Astrocyte (in vitro differentiated cells and primary cell): ENCODE measurements at regions not wholly inside any gene's neighbourhood (a gene's known extent, or its start where the extent isn't known, plus 50 kb on each side); places are given as distances from the start of the nearest gene placed in this dataset.

ENCODE experiments used
- DNase-seq: peaks from one replicate; pipeline ENCODE4 v3.0.0-alpha.2; 2010; ENCODE audit warnings: low read depth
- FAIRE-seq: peaks from 2 replicates; lab custom pipeline; 2011; peaks lifted over from hg19 to GRCh38; lab: Jason Lieb, UNC
- H2AFZ ChIP-seq: 2 replicates; pipeline ENCODE4 v1.6.0; 2012; ENCODE audit warnings: low read depth, low read length, inconsistent platforms
- H3K27ac ChIP-seq: 2 replicates; pipeline ENCODE4 v1.5.1; 2011; ENCODE audit warnings: low read depth, low read length, inconsistent platforms
- H3K27me3 ChIP-seq: 2 replicates; pipeline ENCODE4 v1.6.0; 2011; ENCODE audit warnings: low read length, inconsistent platforms; ENCODE audit not compliant: insufficient read depth
- H3K36me3 ChIP-seq: 2 replicates; pipeline ENCODE4 v1.5.1; 2011; ENCODE audit warnings: low read length, inconsistent platforms; ENCODE audit not compliant: insufficient read depth
- H3K4me1 ChIP-seq: 2 replicates; pipeline ENCODE4 v1.5.1; 2011; ENCODE audit warnings: low read length, inconsistent platforms; ENCODE audit not compliant: insufficient read depth
- H3K4me2 ChIP-seq: 2 replicates; pipeline ENCODE4 v1.6.0; 2012; ENCODE audit warnings: low read length, inconsistent platforms
- H3K4me3 ChIP-seq: 2 replicates; pipeline ENCODE4 v1.5.1; 2011; ENCODE audit warnings: low read depth, mild to moderate bottlenecking, low read length, inconsistent platforms; ENCODE audit not compliant: insufficient read depth
- H3K79me2 ChIP-seq: 2 replicates; pipeline ENCODE4 v1.6.0; 2012; ENCODE audit warnings: mild to moderate bottlenecking, low read length, inconsistent platforms; ENCODE audit not compliant: insufficient read depth
- H3K9ac ChIP-seq: 2 replicates; pipeline ENCODE4 v1.6.0; 2012; ENCODE audit warnings: mild to moderate bottlenecking, low read length, inconsistent platforms
- H3K9me3 ChIP-seq: 2 replicates; pipeline ENCODE4 v1.5.1; 2012; ENCODE audit warnings: low read depth, mild to moderate bottlenecking, low read length, inconsistent platforms; ENCODE audit not compliant: insufficient read depth
- H4K20me1 ChIP-seq: 2 replicates; pipeline ENCODE4 v1.6.0; 2012; ENCODE audit warnings: low read length, inconsistent platforms; ENCODE audit not compliant: insufficient read depth
- H3K27ac Mint-ChIP-seq: one replicate; pipeline ENCODE4 v1.8.0; 2021; ENCODE audit warnings: mild to moderate bottlenecking, mixed read lengths; ENCODE audit not compliant: unreplicated experiment
- H3K27me3 Mint-ChIP-seq: one replicate; pipeline ENCODE4 v1.8.0; 2021; ENCODE audit warnings: low read depth, mixed read lengths; ENCODE audit not compliant: unreplicated experiment
- H3K36me3 Mint-ChIP-seq: one replicate; pipeline ENCODE4 v1.8.0; 2021; ENCODE audit warnings: low read depth, mixed read lengths; ENCODE audit not compliant: unreplicated experiment
- H3K4me1 Mint-ChIP-seq: one replicate; pipeline ENCODE4 v1.8.0; 2021; ENCODE audit warnings: low read depth, mixed read lengths; ENCODE audit not compliant: unreplicated experiment
- H3K4me3 Mint-ChIP-seq: one replicate; pipeline ENCODE4 v1.8.0; 2021; ENCODE audit warnings: mild to moderate bottlenecking, moderate library complexity, mixed read lengths; ENCODE audit not compliant: unreplicated experiment
- H3K9me3 Mint-ChIP-seq: one replicate; pipeline ENCODE4 v1.8.0; 2021; ENCODE audit warnings: mild to moderate bottlenecking, mixed read lengths; ENCODE audit not compliant: unreplicated experiment
- EZH2 ChIP-seq: IDR thresholded peaks from 2 replicates; pipeline ENCODE4 v1.6.1; 2012; ENCODE audit warnings: mild to moderate bottlenecking, low read length, inconsistent platforms; ENCODE audit not compliant: insufficient read depth
- TF ChIP-seq, protein P1 (sequence below): IDR thresholded peaks from 2 replicates; pipeline ENCODE4 v1.5.1; 2011; ENCODE audit warnings: low read depth, mild to moderate bottlenecking, inconsistent platforms, low read length, moderate library complexity; ENCODE audit not compliant: insufficient read depth

DNA sequence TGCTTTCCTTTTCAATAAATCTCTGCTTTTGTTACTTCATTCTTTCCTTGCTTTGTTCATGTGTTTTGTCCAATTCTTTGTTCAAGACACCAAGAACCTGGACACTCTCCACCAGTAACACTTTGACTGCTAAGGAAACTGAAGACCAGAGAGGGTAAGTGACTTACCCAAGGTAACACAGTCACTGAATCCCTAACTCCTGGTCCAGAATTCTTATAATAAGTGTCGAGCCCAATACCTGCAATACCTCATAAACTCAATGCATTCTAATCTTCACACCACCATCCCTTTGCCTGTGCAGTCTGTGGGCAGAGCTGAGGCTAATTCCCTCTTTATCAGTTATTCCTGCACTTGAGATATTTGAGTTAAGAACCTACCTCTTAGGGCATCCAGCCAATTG lies 237.8 kb downstream of the UACA start:
- H3K79me2 ChIP-seq, result no peaks in the 10 kb centered on the region
- TF ChIP-seq, protein P1, sequence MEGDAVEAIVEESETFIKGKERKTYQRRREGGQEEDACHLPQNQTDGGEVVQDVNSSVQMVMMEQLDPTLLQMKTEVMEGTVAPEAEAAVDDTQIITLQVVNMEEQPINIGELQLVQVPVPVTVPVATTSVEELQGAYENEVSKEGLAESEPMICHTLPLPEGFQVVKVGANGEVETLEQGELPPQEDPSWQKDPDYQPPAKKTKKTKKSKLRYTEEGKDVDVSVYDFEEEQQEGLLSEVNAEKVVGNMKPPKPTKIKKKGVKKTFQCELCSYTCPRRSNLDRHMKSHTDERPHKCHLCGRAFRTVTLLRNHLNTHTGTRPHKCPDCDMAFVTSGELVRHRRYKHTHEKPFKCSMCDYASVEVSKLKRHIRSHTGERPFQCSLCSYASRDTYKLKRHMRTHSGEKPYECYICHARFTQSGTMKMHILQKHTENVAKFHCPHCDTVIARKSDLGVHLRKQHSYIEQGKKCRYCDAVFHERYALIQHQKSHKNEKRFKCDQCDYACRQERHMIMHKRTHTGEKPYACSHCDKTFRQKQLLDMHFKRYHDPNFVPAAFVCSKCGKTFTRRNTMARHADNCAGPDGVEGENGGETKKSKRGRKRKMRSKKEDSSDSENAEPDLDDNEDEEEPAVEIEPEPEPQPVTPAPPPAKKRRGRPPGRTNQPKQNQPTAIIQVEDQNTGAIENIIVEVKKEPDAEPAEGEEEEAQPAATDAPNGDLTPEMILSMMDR, result no peak
- no peak for TF ChIP-seq EZH2
- Mint-ChIP-seq H3K27me3 (peaks cover 61% of the 10 kb centered on the region), H3K9me3 (no peaks in the 10 kb centered on the region), H3K4me3 (no peak overlapping the region), H3K4me1 (peaks cover 9% of the 10 kb centered on the region), H3K27ac (no peak overlapping the region), H3K36me3 (no peaks in the 10 kb centered on the region)
- peaks cover 25% of the 10 kb centered on the region for H3K27me3 ChIP-seq
- H3K36me3 ChIP-seq, result no peaks in the 10 kb centered on the region
- peaks cover 25% of the 10 kb centered on the region for H3K4me1 ChIP-seq
- H3K9me3 ChIP-seq, result no peaks in the 10 kb centered on the region
- no peaks in the 10 kb centered on the region for H4K20me1 ChIP-seq
- no peak overlapping the region for H2AFZ ChIP-seq
- DNase-seq (no peak), FAIRE-seq (no peak)
- H3K4me3 ChIP-seq, result no peak overlapping the region
- no peak overlapping the region for H3K27ac ChIP-seq
- no peak overlapping the region for H3K9ac ChIP-seq
- no peak overlapping the region for H3K4me2 ChIP-seq

DNA sequence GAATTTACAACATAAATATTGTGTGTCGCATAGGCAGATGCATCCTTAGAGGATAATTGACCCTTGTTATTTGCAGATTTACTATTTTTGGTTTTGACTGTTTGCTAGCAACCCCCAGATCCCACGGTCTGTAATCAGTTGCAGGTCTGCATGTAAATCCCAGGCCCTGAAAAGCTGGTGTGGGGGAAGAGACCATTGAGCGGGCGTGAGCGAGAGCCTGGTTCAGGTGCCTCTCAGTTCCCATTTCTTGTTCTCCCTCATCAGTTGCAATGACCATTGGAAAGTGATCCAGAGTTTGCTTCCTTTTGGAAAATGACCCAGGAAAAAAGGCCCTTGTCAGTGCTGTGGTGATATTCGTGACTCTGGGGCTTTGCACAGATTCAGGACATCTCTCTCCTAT lies 238.9 kb downstream of the UACA start:
- H3K27me3 ChIP-seq, result peaks cover 27% of the 10 kb centered on the region
- H3K9me3 ChIP-seq, result no peaks in the 10 kb centered on the region
- Mint-ChIP-seq H3K36me3 (no peaks in the 10 kb centered on the region), H3K27ac (no peak overlapping the region), H3K4me3 (no peak overlapping the region), H3K4me1 (peaks cover 9% of the 10 kb centered on the region), H3K9me3 (no peaks in the 10 kb centered on the region), H3K27me3 (peaks cover 61% of the 10 kb centered on the region)
- no peak overlapping the region for H2AFZ ChIP-seq
- H3K4me3 ChIP-seq, result no peak overlapping the region
- no peaks in the 10 kb centered on the region for H3K36me3 ChIP-seq
- FAIRE-seq, result no peak
- DNase-seq, result no peak
- no peaks in the 10 kb centered on the region for H4K20me1 ChIP-seq
- H3K9ac ChIP-seq, result no peak overlapping the region
- no peak overlapping the region for H3K27ac ChIP-seq
- TF ChIP-seq EZH2, result no peak
- TF ChIP-seq, protein P1, result no peak
- H3K4me2 ChIP-seq, result no peak overlapping the region
- peaks cover 25% of the 10 kb centered on the region for H3K4me1 ChIP-seq
- no peaks in the 10 kb centered on the region for H3K79me2 ChIP-seq

DNA sequence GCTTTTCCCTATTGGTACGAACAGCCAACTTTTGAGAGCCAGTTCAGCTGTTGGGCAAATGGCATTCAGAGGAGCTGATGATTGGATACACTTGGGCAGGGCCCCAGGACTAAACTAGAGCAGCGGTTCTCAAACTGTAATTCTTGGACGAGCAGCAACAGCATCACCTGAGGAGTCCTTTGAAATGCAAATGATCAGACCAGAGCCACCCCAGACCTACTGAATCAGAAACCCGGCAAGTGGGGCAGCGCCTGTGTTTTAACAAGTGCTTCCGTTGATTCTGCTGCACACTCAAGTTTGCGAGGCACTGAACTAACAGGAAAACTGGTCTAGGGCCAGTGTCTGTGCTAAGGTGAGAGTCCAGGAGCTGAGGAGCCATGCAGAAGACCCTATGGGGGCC lies 239.7 kb downstream of the UACA start:
- TF ChIP-seq, protein P1, result no peak
- no peak for TF ChIP-seq EZH2
- peaks cover 35% of the 10 kb centered on the region for H3K27me3 ChIP-seq
- DNase-seq (no peak), FAIRE-seq (no peak)
- Mint-ChIP-seq H3K27ac (no peak overlapping the region), H3K4me1 (peaks cover 9% of the 10 kb centered on the region), H3K27me3 (peaks cover 61% of the 10 kb centered on the region), H3K9me3 (no peaks in the 10 kb centered on the region), H3K36me3 (no peaks in the 10 kb centered on the region), H3K4me3 (no peak overlapping the region)
- H3K27ac ChIP-seq, result no peak overlapping the region
- H3K4me2 ChIP-seq, result no peak overlapping the region
- H3K9ac ChIP-seq, result no peak overlapping the region
- no peaks in the 10 kb centered on the region for H3K9me3 ChIP-seq
- H3K4me3 ChIP-seq, result no peak overlapping the region
- no peaks in the 10 kb centered on the region for H3K79me2 ChIP-seq
- H2AFZ ChIP-seq, result no peak overlapping the region
- no peaks in the 10 kb centered on the region for H3K36me3 ChIP-seq
- H4K20me1 ChIP-seq, result no peaks in the 10 kb centered on the region
- peaks cover 25% of the 10 kb centered on the region for H3K4me1 ChIP-seq
